Suprapubic skin (tissue), 3 donors: ENCODE measurements at regions not wholly inside any gene's neighbourhood (a gene's known extent, or its start where the extent isn't known, plus 50 kb on each side); places are given as distances from the start of the nearest gene placed in this dataset.

Experiments
- EP300 ChIP-seq: sonication (generic); formaldehyde crosslinking; IDR thresholded peaks from one replicate; pipeline ENCODE4 v1.6.1; 2017; ENCODE audit warnings: antibody characterized with exemption
- POLR2A ChIP-seq, 2 donors: fragments of 450-650 bp; IDR thresholded peaks; one replicate each; pipeline ENCODE4 v1.6.1; 2017; ENCODE audit warnings: antibody characterized with exemption in 2 of 2, mild to moderate bottlenecking in 2 of 2, moderate library complexity in 2 of 2
- TF ChIP-seq, protein P1 (sequence below), 2 donors: fragments of 200-600 bp in 1 of 2; fragments of 450-650 bp in 1 of 2; sonication (generic) in 1 of 2; IDR thresholded peaks; one replicate each; pipeline ENCODE4 v1.5.1; 2016 to 2019; ENCODE audit warnings: antibody characterized with exemption in 2 of 2, mild to moderate bottlenecking in 1 of 2, moderate library complexity in 1 of 2

- TF ChIP-seq, protein P1, sequence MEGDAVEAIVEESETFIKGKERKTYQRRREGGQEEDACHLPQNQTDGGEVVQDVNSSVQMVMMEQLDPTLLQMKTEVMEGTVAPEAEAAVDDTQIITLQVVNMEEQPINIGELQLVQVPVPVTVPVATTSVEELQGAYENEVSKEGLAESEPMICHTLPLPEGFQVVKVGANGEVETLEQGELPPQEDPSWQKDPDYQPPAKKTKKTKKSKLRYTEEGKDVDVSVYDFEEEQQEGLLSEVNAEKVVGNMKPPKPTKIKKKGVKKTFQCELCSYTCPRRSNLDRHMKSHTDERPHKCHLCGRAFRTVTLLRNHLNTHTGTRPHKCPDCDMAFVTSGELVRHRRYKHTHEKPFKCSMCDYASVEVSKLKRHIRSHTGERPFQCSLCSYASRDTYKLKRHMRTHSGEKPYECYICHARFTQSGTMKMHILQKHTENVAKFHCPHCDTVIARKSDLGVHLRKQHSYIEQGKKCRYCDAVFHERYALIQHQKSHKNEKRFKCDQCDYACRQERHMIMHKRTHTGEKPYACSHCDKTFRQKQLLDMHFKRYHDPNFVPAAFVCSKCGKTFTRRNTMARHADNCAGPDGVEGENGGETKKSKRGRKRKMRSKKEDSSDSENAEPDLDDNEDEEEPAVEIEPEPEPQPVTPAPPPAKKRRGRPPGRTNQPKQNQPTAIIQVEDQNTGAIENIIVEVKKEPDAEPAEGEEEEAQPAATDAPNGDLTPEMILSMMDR (IDR thresholded peaks at IDR 0.05): no peak
- no peak for TF ChIP-seq POLR2A (IDR thresholded peaks at IDR 0.05)
- TF ChIP-seq EP300: no peak
These were observed 102.5 kb upstream of the MME start for GRCh38 chr3:154977666-154978065.
